Heart left ventricle (tissue), 13 donors: ENCODE measurements at regions not wholly inside any gene's neighbourhood (a gene's known extent, or its start where the extent isn't known, plus 50 kb on each side); places are given as distances from the start of the nearest gene placed in this dataset.

ENCODE experiments used
- POLR2A ChIP-seq, 2 donors: fragments of 450-650 bp; IDR thresholded peaks; one replicate each; pipeline ENCODE4 v1.6.1; 2017; ENCODE audit warnings: antibody characterized with exemption in 2 of 2, mild to moderate bottlenecking in 2 of 2, moderate library complexity in 2 of 2
- TF ChIP-seq, protein P1 (sequence below), 12 donors: fragments of 200-600 bp; sonication (generic) in 4 of 12; IDR thresholded peaks; one replicate each; pipeline versions ENCODE4 v1.5.0 to v1.8.0; 2018 to 2022; ENCODE audit warnings: antibody characterized with exemption in 12 of 12, mild to moderate bottlenecking in 5 of 12
- donor health status: ischemic (EF 13 %, LVEDD 7.1; RV severe dilation, severe dysfunction).
- donor health status: DM: no; HTN: yes; CAD: no.
- donor health status: DM: no; HTN: no; CAD: no.
- donor health status: ischemic (EF 25% LVEDD 6.9; RV normal size, moderate dysfunction).
- donor health status: ischemic (EF 25% LVEDD 5.7; RV mildly dilated, moderate dysfunction).
- donor health status: ischemic (EF 35%, LVEDD 5.7; RV mildly dilated, moderate dysfunction).
- donor health status: nonischemic (EF 11% LVEDD 7.7; RV severe dilation, severe dysfunction).
- donor health status: DM: yes; HTN: yes; CAD: no.
- donor health status: PGD.
- donor health status: ischemic (EF 29% LVEDD 5.4; RV normal size, mild dysfunction).
- donor health status: nonischemic (EF 23%, LVEDD 6.1; RV moderate dilation, normal function).

GRCh38 chr6:25147223-25147622, 132.0 kb upstream of the CARMIL1 start:
- TF ChIP-seq, protein P1, sequence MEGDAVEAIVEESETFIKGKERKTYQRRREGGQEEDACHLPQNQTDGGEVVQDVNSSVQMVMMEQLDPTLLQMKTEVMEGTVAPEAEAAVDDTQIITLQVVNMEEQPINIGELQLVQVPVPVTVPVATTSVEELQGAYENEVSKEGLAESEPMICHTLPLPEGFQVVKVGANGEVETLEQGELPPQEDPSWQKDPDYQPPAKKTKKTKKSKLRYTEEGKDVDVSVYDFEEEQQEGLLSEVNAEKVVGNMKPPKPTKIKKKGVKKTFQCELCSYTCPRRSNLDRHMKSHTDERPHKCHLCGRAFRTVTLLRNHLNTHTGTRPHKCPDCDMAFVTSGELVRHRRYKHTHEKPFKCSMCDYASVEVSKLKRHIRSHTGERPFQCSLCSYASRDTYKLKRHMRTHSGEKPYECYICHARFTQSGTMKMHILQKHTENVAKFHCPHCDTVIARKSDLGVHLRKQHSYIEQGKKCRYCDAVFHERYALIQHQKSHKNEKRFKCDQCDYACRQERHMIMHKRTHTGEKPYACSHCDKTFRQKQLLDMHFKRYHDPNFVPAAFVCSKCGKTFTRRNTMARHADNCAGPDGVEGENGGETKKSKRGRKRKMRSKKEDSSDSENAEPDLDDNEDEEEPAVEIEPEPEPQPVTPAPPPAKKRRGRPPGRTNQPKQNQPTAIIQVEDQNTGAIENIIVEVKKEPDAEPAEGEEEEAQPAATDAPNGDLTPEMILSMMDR (IDR thresholded peaks at IDR 0.05) = no peak
- no peak for TF ChIP-seq POLR2A (IDR thresholded peaks at IDR 0.05)
